CD4-positive, alpha-beta T cell (primary cell): ENCODE measurements at regions not wholly inside any gene's neighbourhood (a gene's known extent, or its start where the extent isn't known, plus 50 kb on each side); places are given as distances from the start of the nearest gene placed in this dataset.

Experiments
- ATAC-seq: fragments of 200-7000 bp; cut with Tn5 transposase; one replicate; pipeline ENCODE4 v1.10.0; 2022; ENCODE audit warnings: mild to moderate bottlenecking; ENCODE audit not compliant: poor library complexity
- CTCF ChIA-PET: fragments of 350-600 bp; sonication (Branson Sonifier 250); formaldehyde crosslinking; loops from one replicate; lab custom pipeline; 2021; ENCODE audit warnings: antibody characterized with exemption, inconsistent platforms; lab: Charles Lee
- POLR2A ChIA-PET: fragments of 350-600 bp; sonication (Branson Sonifier 250); formaldehyde crosslinking; loops from one replicate; lab custom pipeline; 2021; ENCODE audit warnings: antibody characterized with exemption, inconsistent platforms; lab: Charles Lee
- DNase-seq, 14 experiments: peaks; one replicate each; pipeline ENCODE4 v3.0.0-alpha.2; 2013 to 2020; ENCODE audit warnings: mixed read lengths in 2 of 14
- H3K27ac ChIP-seq, 2 donors: one replicate each; pipeline versions ENCODE4 v1.5.1 to v1.7.0; 2013; ENCODE audit warnings: low read length in 2 of 2, low read depth in 1 of 2, mild to moderate bottlenecking in 1 of 2
- H3K27me3 ChIP-seq, 2 experiments: 1 replicate in 1 of 2; 2 replicates in 1 of 2; pipeline versions ENCODE4 v1.6.1 to v1.7.0; 2013; ENCODE audit warnings: low read length in 2 of 2, control low read depth in 1 of 2, mild to moderate bottlenecking in 1 of 2, moderate library complexity in 1 of 2; ENCODE audit not compliant: insufficient read depth in 2 of 2, control insufficient read depth in 1 of 2
- H3K36me3 ChIP-seq: one replicate; pipeline ENCODE4 v1.6.1; 2013; ENCODE audit warnings: low read length, control low read depth; ENCODE audit not compliant: insufficient read depth
- H3K4me1 ChIP-seq: one replicate; pipeline ENCODE4 v1.6.1; 2013; ENCODE audit warnings: low read length, control low read depth; ENCODE audit not compliant: insufficient read depth
- H3K4me3 ChIP-seq: one replicate; pipeline ENCODE4 v1.5.1; 2013; ENCODE audit warnings: mild to moderate bottlenecking, low read length, moderate library complexity
- H3K9me3 ChIP-seq, 2 experiments: 1 replicate in 1 of 2; 2 replicates in 1 of 2; pipeline versions ENCODE4 v1.6.1 to v1.7.0; 2013; ENCODE audit warnings: low read length in 2 of 2, mild to moderate bottlenecking in 2 of 2, control low read depth in 1 of 2, moderate library complexity in 1 of 2; ENCODE audit not compliant: control insufficient read depth in 1 of 2, insufficient read depth in 1 of 2
- H3K27ac Mint-ChIP-seq: one replicate; pipeline ENCODE4 v1.8.0; 2020; ENCODE audit warnings: mixed read lengths
- H3K27me3 Mint-ChIP-seq: one replicate; pipeline ENCODE4 v1.8.0; 2021; ENCODE audit warnings: mixed read lengths
- H3K36me3 Mint-ChIP-seq: one replicate; pipeline ENCODE4 v1.8.0; 2021; ENCODE audit warnings: low read depth, mixed read lengths
- H3K4me1 Mint-ChIP-seq: one replicate; pipeline ENCODE4 v1.8.0; 2021; ENCODE audit warnings: low read depth, mixed read lengths
- H3K4me3 Mint-ChIP-seq: one replicate; pipeline ENCODE4 v1.8.0; 2020; ENCODE audit warnings: mild to moderate bottlenecking, mixed read lengths
- H3K9me3 Mint-ChIP-seq: one replicate; pipeline ENCODE4 v1.8.0; 2020; ENCODE audit warnings: mixed read lengths
- intact Hi-C, 2 experiments: fragments of 100-400 bp; cut with DNase I in 1 of 2; cut with micrococcal nuclease in 1 of 2; formaldehyde crosslinking; loops; one replicate each; pipeline versions ENCODE4 v1.15.1 to v1.9.0; 2023 to 2025; cut with DNase I, micrococcal nuclease
- TF ChIP-seq, protein P1 (sequence below): fragments of 200-600 bp; IDR thresholded peaks from one replicate; pipeline ENCODE4 v1.8.0; 2022; ENCODE audit warnings: antibody characterized with exemption, mild to moderate bottlenecking

DNA sequence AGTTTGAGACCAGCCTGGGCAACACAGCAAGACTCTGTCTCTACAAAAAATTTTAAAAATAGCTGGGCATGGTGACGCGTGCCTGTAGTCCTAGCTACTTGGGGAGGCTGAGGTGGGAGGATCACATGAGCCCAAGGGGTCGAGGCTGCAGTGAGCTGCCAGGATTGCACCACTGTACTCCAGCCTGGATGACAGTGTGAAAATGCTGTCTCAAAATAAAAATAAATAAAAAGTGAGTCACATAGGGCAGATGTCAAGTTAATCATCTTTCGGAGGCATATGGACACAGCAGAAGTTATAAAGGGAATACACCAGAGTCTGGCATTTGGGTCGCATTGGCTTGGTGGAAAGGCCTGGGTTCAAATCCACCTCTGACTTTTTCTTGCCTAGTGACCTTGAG, 92.7 kb downstream of the PHETA1 start:
- Mint-ChIP-seq H3K27me3 (peaks cover 23% of the 10 kb centered on the region), H3K9me3 (peaks cover 4% of the 10 kb centered on the region), H3K36me3 (no peaks in the 10 kb centered on the region), H3K27ac (no peak overlapping the region), H3K4me3 (no peak overlapping the region), H3K4me1 (no peaks in the 10 kb centered on the region)
- H3K4me1 ChIP-seq, result no peaks in the 10 kb centered on the region
- CTCF ChIA-PET, result no interaction called here
- no peak overlapping the region for H3K27ac ChIP-seq
- TF ChIP-seq, protein P1, sequence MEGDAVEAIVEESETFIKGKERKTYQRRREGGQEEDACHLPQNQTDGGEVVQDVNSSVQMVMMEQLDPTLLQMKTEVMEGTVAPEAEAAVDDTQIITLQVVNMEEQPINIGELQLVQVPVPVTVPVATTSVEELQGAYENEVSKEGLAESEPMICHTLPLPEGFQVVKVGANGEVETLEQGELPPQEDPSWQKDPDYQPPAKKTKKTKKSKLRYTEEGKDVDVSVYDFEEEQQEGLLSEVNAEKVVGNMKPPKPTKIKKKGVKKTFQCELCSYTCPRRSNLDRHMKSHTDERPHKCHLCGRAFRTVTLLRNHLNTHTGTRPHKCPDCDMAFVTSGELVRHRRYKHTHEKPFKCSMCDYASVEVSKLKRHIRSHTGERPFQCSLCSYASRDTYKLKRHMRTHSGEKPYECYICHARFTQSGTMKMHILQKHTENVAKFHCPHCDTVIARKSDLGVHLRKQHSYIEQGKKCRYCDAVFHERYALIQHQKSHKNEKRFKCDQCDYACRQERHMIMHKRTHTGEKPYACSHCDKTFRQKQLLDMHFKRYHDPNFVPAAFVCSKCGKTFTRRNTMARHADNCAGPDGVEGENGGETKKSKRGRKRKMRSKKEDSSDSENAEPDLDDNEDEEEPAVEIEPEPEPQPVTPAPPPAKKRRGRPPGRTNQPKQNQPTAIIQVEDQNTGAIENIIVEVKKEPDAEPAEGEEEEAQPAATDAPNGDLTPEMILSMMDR, result no peak
- ATAC-seq (no peak), DNase-seq (no peak)
- no peak overlapping the region for H3K4me3 ChIP-seq
- no peaks in the 10 kb centered on the region for H3K36me3 ChIP-seq
- peaks cover 3 to 7% of the 10 kb centered on the region in 2 experiments for H3K27me3 ChIP-seq
- intact Hi-C loops, result no loop called here
- H3K9me3 ChIP-seq, result peaks cover 6 to 12% of the 10 kb centered on the region in 2 experiments
- POLR2A ChIA-PET, result no interaction called here

DNA sequence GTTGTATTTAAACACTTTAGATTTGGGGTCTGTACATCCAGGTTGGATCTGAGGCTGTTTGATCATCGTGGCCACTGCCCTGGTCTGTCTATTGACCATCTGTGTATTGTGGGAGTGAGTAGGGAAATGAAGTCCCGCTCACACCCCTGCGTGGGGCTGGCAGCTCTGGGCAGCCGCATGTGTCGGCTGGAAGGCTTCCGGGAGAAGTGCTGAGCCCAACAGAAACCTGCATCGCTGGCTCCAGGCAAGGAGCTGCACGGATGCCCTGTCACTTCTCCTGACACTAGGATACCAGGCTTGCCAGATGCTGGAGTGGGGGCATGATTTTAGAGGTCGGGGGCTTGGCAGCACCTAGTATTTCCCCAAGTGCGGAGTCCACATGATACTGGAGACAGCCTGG, 93.6 kb downstream of the PHETA1 start:
- no peak overlapping the region for H3K27ac Mint-ChIP-seq
- intact Hi-C loops, result no loop called here

DNA sequence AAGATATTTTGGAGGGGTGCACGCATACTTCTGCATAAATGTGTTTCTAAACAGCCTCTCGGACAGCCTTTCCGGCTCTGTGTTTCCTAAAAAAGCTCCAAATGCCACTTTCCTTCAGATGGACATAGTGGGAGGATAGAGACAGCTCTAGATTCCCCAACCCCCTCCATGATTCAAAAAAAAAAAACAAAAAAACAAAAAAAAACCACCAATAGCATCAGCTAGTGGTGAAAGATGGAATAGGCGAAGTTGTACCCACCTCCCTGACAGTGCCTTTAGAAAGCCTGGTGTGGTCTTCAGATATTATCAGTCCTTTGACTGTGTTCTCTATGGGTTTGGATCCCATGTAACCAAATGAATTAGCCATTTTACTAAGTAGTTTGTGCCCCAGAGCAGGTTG, 94.1 kb downstream of the PHETA1 start:
- TF ChIP-seq, protein P1, result no peak
- Histone ChIP-seq H3K27me3 (peaks cover 3 to 9% of the 10 kb centered on the region in 2 experiments), H3K27ac (no peak overlapping the region), H3K4me3 (no peak overlapping the region), H3K9me3 (no peaks in the 10 kb centered on the region), H3K4me1 (no peaks in the 10 kb centered on the region), H3K36me3 (no peaks in the 10 kb centered on the region)
- intact Hi-C loops, result no loop called here
- ATAC-seq (no peak), DNase-seq (no peak)
- Mint-ChIP-seq H3K36me3 (no peaks in the 10 kb centered on the region), H3K9me3 (no peaks in the 10 kb centered on the region), H3K4me3 (no peak overlapping the region), H3K27me3 (peaks cover 25% of the 10 kb centered on the region), H3K4me1 (no peaks in the 10 kb centered on the region), H3K27ac (no peak overlapping the region)
- ChIA-PET POLR2A (no interaction called here), CTCF (no interaction called here)

More for the DNA sequence above, 93.6 kb downstream of the PHETA1 start:
- H3K9me3 ChIP-seq, result peaks cover under 1 to 4% of the 10 kb centered on the region in 2 experiments
- H3K36me3 ChIP-seq, result no peaks in the 10 kb centered on the region
- no peak for ATAC-seq
- Mint-ChIP-seq H3K4me1 (no peaks in the 10 kb centered on the region), H3K27me3 (peaks cover 21% of the 10 kb centered on the region), H3K4me3 (no peak overlapping the region), H3K36me3 (no peaks in the 10 kb centered on the region), H3K9me3 (no peaks in the 10 kb centered on the region)
- no peak for DNase-seq
- H3K4me1 ChIP-seq, result no peaks in the 10 kb centered on the region
- peaks cover 3 to 9% of the 10 kb centered on the region in 2 experiments for H3K27me3 ChIP-seq
- CTCF ChIA-PET, result no interaction called here
- TF ChIP-seq, protein P1, result no peak
- POLR2A ChIA-PET, result no interaction called here
- no peak overlapping the region for H3K4me3 ChIP-seq
- H3K27ac ChIP-seq, result no peak overlapping the region
